Omental fat pad (tissue), 3 donors: ENCODE measurements at regions not wholly inside any gene's neighbourhood (a gene's known extent, or its start where the extent isn't known, plus 50 kb on each side); places are given as distances from the start of the nearest gene placed in this dataset.

ENCODE experiments used
- ATAC-seq: fragments of 150-250 bp; one replicate; pipeline ENCODE4 v1.9.1; 2016; ENCODE audit warnings: mild to moderate bottlenecking, moderate library complexity; ENCODE audit not compliant: low FRiP score
- DNase-seq: peaks from one replicate; pipeline ENCODE4 v3.0.0-alpha.2; 2019; ENCODE audit warnings: low spot score
- CTCF ChIP-seq, 3 donors: fragments of 450-650 bp; IDR thresholded peaks; one replicate each; pipeline ENCODE4 v1.5.1; 2016 to 2017; ENCODE audit warnings: antibody characterized with exemption in 3 of 3, mild to moderate bottlenecking in 3 of 3, moderate library complexity in 2 of 3

GRCh38 chr3:80014576-80014975 lies 246.8 kb upstream of the ROBO1 start:
- ATAC-seq (no peak), DNase-seq (no peak)
- no peak for TF ChIP-seq CTCF (IDR thresholded peaks at IDR 0.05)

GRCh38 chr3:80010021-80010571 lies 242.3 kb upstream of the ROBO1 start:
- DNase-seq (no peak), ATAC-seq (no peak)
- no peak for TF ChIP-seq CTCF (IDR thresholded peaks at IDR 0.05)

GRCh38 chr3:80007522-80007921 lies 239.7 kb upstream of the ROBO1 start:
- TF ChIP-seq CTCF (IDR thresholded peaks at IDR 0.05): no peak
- no peak for ATAC-seq
- DNase-seq: no peak

DNA sequence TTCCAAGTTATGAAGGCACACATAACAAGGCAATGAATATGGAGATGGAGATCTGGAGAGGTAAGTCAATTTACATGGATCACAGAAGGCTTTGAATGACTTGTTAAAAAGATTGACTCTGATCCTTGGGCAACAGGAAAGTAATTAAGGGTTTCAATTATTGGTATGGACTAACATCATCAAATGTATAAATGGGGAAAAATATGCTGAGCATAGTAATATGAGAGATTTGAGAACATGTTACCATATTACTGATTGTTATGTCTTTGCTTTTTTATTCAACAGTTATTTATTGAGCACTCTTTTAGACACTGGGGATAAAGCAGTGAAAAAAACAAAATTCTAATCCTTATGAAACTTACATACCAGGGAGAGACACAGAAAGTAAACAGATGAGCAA lies 238.5 kb upstream of the ROBO1 start:
- ATAC-seq (no peak), DNase-seq (no peak)
- TF ChIP-seq CTCF (IDR thresholded peaks at IDR 0.05): no peak

- ATAC-seq (no peak), DNase-seq (no peak)
- TF ChIP-seq CTCF (IDR thresholded peaks at IDR 0.05): no peak
Measured at GRCh38 chr3:80000022-80000421, 232.2 kb upstream of the ROBO1 start.

DNA sequence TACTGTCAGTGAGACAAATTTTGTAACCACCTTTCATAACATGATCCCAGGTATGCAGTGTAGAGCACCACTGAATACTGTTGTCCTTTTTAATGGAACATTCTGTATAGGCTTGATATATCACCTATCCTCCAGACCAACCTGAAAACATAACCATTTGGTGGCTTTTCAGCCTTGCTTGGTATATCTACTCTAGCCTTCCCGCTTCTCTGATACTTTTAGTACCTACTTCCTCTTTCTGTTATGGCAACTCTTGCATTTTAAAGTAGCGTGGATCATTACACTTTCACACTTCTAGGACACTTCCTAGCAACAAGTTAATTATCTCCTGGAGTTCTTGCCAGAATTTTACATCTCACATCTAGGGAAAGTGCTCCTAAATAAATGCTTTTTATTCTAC lies 226.6 kb upstream of the ROBO1 start:
- DNase-seq (no peak), ATAC-seq (no peak)
- TF ChIP-seq CTCF (IDR thresholded peaks at IDR 0.05): no peak

DNA sequence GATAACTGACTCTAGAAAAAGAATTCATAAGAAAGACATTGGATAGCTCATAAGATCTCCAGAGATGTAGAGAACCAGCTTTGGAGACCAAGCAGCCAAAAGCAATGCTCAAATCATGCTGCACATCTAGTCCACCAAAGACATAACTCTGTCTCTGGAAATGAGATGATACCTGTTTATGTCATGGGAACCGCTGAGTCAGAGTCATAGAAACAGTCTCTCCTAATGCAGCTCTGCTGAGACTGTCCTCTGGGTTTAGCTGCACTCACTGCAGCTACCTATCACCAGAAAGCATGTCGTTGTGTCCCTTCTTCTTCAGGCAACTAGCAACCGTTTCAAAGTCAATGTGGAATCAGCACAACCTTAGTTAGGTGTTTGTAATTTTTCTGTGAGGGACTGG lies 218.5 kb upstream of the ROBO1 start:
- no peak for TF ChIP-seq CTCF (IDR thresholded peaks at IDR 0.05)
- no peak for DNase-seq
- ATAC-seq: no peak
